ENCODE measurements at regions not wholly inside any gene's neighbourhood (a gene's known extent, or its start where the extent isn't known, plus 50 kb on each side); places are given as distances from the start of the nearest gene placed in this dataset.

DNA sequence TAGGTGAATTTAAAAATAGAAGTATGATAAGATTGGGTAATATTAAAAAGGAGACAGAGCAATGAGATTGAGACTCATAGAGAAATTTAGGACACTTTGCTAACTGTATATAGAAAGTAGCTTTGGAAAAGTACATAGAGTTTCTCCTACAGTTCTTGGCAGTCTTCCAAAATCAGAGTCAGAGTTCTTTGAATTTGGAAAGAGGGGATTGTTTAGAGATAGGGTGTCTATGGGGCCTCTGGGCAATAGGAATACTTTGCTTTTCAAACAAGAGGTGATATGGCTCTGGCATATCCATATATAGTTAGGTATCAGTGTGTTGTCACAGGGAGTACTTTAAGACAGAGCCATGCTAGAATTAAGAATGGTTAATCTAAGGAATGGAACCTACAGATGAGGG is 477.1 kb upstream of the KCNMB2 start:
- H3K27ac Mint-ChIP-seq, result no peak overlapping the region
- TF ChIP-seq GTF2I (CRISPR knock-in tag; conservative IDR thresholded peaks at IDR 0.05), result no peak
- TF ChIP-seq CBFB (CRISPR knock-in tag; IDR thresholded peaks at IDR 0.05; ENCODE audit: low read depth), result no peak
- no peak for TF ChIP-seq MYBL2 (CRISPR knock-in tag; IDR thresholded peaks at IDR 0.05)
- TF ChIP-seq, protein P1, sequence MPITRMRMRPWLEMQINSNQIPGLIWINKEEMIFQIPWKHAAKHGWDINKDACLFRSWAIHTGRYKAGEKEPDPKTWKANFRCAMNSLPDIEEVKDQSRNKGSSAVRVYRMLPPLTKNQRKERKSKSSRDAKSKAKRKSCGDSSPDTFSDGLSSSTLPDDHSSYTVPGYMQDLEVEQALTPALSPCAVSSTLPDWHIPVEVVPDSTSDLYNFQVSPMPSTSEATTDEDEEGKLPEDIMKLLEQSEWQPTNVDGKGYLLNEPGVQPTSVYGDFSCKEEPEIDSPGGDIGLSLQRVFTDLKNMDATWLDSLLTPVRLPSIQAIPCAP (CRISPR knock-in tag; IDR thresholded peaks at IDR 0.05), result no peak
- TF ChIP-seq ESRRA (CRISPR knock-in tag; IDR thresholded peaks at IDR 0.05; ENCODE audit: borderline replicate concordance), result no peak
- no peak for TF ChIP-seq RORB (CRISPR knock-in tag; IDR thresholded peaks at IDR 0.05)
- TF ChIP-seq, protein P2, sequence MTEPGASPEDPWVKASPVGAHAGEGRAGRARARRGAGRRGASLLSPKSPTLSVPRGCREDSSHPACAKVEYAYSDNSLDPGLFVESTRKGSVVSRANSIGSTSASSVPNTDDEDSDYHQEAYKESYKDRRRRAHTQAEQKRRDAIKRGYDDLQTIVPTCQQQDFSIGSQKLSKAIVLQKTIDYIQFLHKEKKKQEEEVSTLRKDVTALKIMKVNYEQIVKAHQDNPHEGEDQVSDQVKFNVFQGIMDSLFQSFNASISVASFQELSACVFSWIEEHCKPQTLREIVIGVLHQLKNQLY (CRISPR knock-in tag; IDR thresholded peaks at IDR 0.05), result no peak
- TF ChIP-seq GABPB1 (CRISPR knock-in tag; IDR thresholded peaks at IDR 0.05), result no peak
- TF ChIP-seq TP53 (CRISPR knock-in tag; IDR thresholded peaks at IDR 0.05), result no peak
- TF ChIP-seq, protein P3, sequence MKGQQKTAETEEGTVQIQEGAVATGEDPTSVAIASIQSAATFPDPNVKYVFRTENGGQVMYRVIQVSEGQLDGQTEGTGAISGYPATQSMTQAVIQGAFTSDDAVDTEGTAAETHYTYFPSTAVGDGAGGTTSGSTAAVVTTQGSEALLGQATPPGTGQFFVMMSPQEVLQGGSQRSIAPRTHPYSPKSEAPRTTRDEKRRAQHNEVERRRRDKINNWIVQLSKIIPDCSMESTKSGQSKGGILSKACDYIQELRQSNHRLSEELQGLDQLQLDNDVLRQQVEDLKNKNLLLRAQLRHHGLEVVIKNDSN (CRISPR knock-in tag; IDR thresholded peaks at IDR 0.05), result no peak
- TF ChIP-seq TEAD1 (CRISPR knock-in tag; IDR thresholded peaks at IDR 0.05), result no peak
- TF ChIP-seq ZNF219 (CRISPR knock-in tag; IDR thresholded peaks at IDR 0.05; ENCODE audit: borderline replicate concordance), result no peak
- TF ChIP-seq, protein P4, sequence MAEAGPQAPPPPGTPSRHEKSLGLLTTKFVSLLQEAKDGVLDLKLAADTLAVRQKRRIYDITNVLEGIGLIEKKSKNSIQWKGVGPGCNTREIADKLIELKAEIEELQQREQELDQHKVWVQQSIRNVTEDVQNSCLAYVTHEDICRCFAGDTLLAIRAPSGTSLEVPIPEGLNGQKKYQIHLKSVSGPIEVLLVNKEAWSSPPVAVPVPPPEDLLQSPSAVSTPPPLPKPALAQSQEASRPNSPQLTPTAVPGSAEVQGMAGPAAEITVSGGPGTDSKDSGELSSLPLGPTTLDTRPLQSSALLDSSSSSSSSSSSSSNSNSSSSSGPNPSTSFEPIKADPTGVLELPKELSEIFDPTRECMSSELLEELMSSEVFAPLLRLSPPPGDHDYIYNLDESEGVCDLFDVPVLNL (CRISPR knock-in tag; IDR thresholded peaks at IDR 0.05; ENCODE audit: borderline replicate concordance, low read depth), result no peak
- TF ChIP-seq TEAD4 (CRISPR knock-in tag; IDR thresholded peaks at IDR 0.05), result no peak
- H3K36me3 Mint-ChIP-seq, result no peaks in the 10 kb centered on the region
- POLR2A ChIA-PET, result no interaction called here
- DNase-seq (ENCODE audit: low spot score), result no peak
- H3K27me3 Mint-ChIP-seq (ENCODE audit: low read depth), result no peaks in the 10 kb centered on the region
- CTCF ChIA-PET, result no interaction called here
- no peak overlapping the region for H3K4me3 Mint-ChIP-seq
- peaks cover 14% of the 10 kb centered on the region for H3K4me1 Mint-ChIP-seq
- ATAC-seq, result no peak
- no peaks in the 10 kb centered on the region for H3K9me3 Mint-ChIP-seq

DNA sequence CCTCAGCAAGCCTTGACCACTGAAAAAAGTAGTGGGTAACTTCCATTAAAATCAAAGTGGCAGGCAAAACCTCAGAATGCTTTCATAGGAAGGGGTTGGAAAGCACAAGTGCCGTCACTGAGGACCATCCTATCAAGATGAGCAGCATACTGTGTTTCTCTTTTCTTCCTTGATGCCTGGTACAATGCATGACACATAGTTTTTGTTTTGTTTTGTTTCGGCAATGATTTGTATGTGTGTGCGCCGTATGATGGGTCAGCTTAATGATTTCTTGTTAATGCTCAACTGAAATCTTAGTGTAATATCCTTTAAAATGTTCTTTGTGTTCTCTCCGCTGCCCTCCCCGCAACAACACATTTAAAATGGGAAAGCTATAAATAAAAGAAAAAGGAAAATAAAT is 476.4 kb upstream of the KCNMB2 start:
- no peaks in the 10 kb centered on the region for H3K27me3 Mint-ChIP-seq (ENCODE audit: low read depth)
- no peak overlapping the region for H3K4me3 Mint-ChIP-seq
- ChIA-PET POLR2A (no interaction called here), CTCF (no interaction called here)
- TF ChIP-seq FOXP1 (CRISPR knock-in tag; IDR thresholded peaks at IDR 0.05; ENCODE audit: borderline replicate concordance), result no peak
- no peak for TF ChIP-seq ATF1 (CRISPR knock-in tag; IDR thresholded peaks at IDR 0.05)
- TF ChIP-seq TEAD4 (CRISPR knock-in tag; IDR thresholded peaks at IDR 0.05), result no peak
- TF ChIP-seq, protein P5, sequence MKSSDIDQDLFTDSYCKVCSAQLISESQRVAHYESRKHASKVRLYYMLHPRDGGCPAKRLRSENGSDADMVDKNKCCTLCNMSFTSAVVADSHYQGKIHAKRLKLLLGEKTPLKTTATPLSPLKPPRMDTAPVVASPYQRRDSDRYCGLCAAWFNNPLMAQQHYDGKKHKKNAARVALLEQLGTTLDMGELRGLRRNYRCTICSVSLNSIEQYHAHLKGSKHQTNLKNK (CRISPR knock-in tag; IDR thresholded peaks at IDR 0.05), result no peak
- TF ChIP-seq, protein P6, sequence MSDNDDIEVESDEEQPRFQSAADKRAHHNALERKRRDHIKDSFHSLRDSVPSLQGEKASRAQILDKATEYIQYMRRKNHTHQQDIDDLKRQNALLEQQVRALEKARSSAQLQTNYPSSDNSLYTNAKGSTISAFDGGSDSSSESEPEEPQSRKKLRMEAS (CRISPR knock-in tag; IDR thresholded peaks at IDR 0.05), result no peak
- TF ChIP-seq, protein P7, sequence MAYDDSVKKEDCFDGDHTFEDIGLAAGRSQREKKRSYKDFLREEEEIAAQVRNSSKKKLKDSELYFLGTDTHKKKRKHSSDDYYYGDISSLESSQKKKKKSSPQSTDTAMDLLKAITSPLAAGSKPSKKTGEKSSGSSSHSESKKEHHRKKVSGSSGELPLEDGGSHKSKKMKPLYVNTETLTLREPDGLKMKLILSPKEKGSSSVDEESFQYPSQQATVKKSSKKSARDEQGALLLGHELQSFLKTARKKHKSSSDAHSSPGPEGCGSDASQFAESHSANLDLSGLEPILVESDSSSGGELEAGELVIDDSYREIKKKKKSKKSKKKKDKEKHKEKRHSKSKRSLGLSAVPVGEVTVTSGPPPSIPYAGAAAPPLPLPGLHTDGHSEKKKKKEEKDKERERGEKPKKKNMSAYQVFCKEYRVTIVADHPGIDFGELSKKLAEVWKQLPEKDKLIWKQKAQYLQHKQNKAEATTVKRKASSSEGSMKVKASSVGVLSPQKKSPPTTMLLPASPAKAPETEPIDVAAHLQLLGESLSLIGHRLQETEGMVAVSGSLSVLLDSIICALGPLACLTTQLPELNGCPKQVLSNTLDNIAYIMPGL (CRISPR knock-in tag; IDR thresholded peaks at IDR 0.05), result no peak
- TF ChIP-seq ELF4 (CRISPR knock-in tag; IDR thresholded peaks at IDR 0.05; ENCODE audit: low read depth), result no peak
- TF ChIP-seq, protein P8, sequence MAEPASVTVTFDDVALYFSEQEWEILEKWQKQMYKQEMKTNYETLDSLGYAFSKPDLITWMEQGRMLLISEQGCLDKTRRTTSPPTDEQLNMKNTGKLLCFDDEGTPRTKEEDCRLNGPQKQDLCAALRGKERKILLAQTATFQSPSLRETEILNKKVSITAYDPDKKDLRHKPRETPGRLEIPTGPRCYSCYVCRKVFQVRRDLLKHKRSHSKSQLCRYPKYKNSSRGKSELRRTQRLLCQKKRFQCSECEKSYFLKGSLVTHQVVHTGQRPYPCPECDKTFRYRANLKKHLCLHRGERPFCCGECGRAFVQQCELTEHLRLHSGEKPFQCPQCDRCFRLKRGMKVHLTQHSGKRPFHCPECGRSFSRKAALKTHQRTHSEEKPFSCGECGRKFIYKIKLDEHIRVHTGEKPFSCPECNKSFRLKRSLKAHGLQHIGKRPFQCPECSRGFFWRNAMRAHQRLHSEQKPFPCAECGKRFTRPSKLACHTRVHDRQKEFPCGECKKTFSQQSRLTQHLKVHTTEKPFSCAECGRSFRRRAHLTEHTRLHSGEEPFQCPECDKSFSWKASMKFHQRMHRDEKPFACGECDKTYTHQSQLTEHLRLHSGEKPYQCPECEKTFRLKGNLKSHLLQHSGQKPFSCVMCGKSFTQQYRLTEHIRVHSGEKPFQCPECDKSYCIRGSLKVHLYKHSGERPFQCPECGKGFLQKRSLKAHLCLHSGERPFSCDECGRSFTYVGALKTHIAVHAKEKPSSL (CRISPR knock-in tag; conservative IDR thresholded peaks at IDR 0.05), result no peak
- TF ChIP-seq, protein P9, sequence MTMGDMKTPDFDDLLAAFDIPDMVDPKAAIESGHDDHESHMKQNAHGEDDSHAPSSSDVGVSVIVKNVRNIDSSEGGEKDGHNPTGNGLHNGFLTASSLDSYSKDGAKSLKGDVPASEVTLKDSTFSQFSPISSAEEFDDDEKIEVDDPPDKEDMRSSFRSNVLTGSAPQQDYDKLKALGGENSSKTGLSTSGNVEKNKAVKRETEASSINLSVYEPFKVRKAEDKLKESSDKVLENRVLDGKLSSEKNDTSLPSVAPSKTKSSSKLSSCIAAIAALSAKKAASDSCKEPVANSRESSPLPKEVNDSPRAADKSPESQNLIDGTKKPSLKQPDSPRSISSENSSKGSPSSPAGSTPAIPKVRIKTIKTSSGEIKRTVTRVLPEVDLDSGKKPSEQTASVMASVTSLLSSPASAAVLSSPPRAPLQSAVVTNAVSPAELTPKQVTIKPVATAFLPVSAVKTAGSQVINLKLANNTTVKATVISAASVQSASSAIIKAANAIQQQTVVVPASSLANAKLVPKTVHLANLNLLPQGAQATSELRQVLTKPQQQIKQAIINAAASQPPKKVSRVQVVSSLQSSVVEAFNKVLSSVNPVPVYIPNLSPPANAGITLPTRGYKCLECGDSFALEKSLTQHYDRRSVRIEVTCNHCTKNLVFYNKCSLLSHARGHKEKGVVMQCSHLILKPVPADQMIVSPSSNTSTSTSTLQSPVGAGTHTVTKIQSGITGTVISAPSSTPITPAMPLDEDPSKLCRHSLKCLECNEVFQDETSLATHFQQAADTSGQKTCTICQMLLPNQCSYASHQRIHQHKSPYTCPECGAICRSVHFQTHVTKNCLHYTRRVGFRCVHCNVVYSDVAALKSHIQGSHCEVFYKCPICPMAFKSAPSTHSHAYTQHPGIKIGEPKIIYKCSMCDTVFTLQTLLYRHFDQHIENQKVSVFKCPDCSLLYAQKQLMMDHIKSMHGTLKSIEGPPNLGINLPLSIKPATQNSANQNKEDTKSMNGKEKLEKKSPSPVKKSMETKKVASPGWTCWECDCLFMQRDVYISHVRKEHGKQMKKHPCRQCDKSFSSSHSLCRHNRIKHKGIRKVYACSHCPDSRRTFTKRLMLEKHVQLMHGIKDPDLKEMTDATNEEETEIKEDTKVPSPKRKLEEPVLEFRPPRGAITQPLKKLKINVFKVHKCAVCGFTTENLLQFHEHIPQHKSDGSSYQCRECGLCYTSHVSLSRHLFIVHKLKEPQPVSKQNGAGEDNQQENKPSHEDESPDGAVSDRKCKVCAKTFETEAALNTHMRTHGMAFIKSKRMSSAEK (CRISPR knock-in tag; IDR thresholded peaks at IDR 0.05; ENCODE audit: borderline replicate concordance), result no peak
- no peak for TF ChIP-seq PRRX2 (CRISPR knock-in tag; IDR thresholded peaks at IDR 0.05)
- no peak for TF ChIP-seq ZNF219 (CRISPR knock-in tag; IDR thresholded peaks at IDR 0.05; ENCODE audit: borderline replicate concordance)
- no peak for TF ChIP-seq ZNF396 (CRISPR knock-in tag; IDR thresholded peaks at IDR 0.05; ENCODE audit: borderline replicate concordance)
- peaks cover 3% of the 10 kb centered on the region for H3K9me3 Mint-ChIP-seq
- no peak overlapping the region for H3K27ac Mint-ChIP-seq
- ATAC-seq (no peak), DNase-seq (ENCODE audit: low spot score) (no peak)
- H3K4me1 Mint-ChIP-seq, result peaks cover 7% of the 10 kb centered on the region
- no peaks in the 10 kb centered on the region for H3K36me3 Mint-ChIP-seq
